ENCODE measurements at regions not wholly inside any gene's neighbourhood (a gene's known extent, or its start where the extent isn't known, plus 50 kb on each side); places are given as distances from the start of the nearest gene placed in this dataset.
"Not testable (repeated sequence)": the region's sequence is repeated elsewhere in the genome, so short reads cannot be mapped to it uniquely, and the experiment has no call there.

GRCh38 chr12:11446372-11446771 is 51.0 kb upstream of the PRB2 start:
- intact Hi-C loops (cut with DNase I): no loop called here
- ATAC-seq: no peak
- no peak for DNase-seq (ENCODE audit: missing footprints)

GRCh38 chr12:11457996-11458645 is 62.8 kb upstream of the PRB2 start:
- DNase-seq (ENCODE audit: missing footprints) (no peak), ATAC-seq (no peak)
- intact Hi-C loops (cut with DNase I): no loop called here

- ATAC-seq (no peak), DNase-seq (ENCODE audit: missing footprints) (no peak)
- intact Hi-C loops (cut with DNase I): no loop called here
Measured at GRCh38 chr12:11460343-11461023, 65.1 kb upstream of the PRB2 start.

- DNase-seq (ENCODE audit: missing footprints) (no peak), ATAC-seq (no peak)
Measured at GRCh38 chr12:11461433-11461832, 66.1 kb upstream of the PRB2 start.

DNA sequence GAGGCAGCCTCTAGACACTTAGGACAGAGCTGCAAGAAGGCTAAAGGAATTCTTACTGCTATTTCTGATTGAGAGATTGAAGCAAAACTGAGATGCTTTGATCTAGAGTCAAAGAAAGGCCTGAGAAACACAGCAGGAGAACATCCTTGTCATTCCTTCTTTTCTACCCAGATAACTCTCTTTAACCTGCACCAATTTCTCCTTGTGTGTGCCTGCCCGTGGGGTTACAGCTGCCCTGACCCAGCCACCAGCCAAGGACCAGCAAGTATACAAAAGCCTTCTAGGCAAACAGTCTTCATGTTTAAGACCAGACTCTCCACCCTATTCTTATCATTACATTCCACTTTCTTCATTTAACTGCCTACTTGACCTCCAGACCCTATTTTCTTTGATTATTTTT is 81.7 kb upstream of the PRB2 start:
- intact Hi-C loops (cut with DNase I): no loop called here
- DNase-seq (ENCODE audit: missing footprints) (no peak), ATAC-seq (no peak)

More at GRCh38 chr12:11461433-11461832, 66.1 kb upstream of the PRB2 start:
- intact Hi-C loops (cut with DNase I): no loop called here

- intact Hi-C loops (cut with DNase I): loop anchor here (10.0 kb wide), 1 partner anchor 288 kb away; no protein-coding TSS in a partner anchor
- ATAC-seq (no peak), DNase-seq (ENCODE audit: missing footprints) (no peak)
Measured at GRCh38 chr12:11482955-11483354, 87.6 kb upstream of the PRB2 start.

- peak; percentile 59 for ATAC-seq
- intact Hi-C loops (cut with DNase I): loop anchor here (2.0 to 10.0 kb wide), 2 partner anchors 292 to 716 kb away; no protein-coding TSS in a partner anchor
- peak; percentile 78 for DNase-seq (ENCODE audit: missing footprints)
Measured at GRCh38 chr12:11486623-11487444, 91.5 kb upstream of the PRB2 start.

GRCh38 chr12:11496157-11496851 is 100.9 kb upstream of the PRB2 start:
- intact Hi-C loops (cut with DNase I): no loop called here
- ATAC-seq (no peak), DNase-seq (ENCODE audit: missing footprints) (no peak)

DNA sequence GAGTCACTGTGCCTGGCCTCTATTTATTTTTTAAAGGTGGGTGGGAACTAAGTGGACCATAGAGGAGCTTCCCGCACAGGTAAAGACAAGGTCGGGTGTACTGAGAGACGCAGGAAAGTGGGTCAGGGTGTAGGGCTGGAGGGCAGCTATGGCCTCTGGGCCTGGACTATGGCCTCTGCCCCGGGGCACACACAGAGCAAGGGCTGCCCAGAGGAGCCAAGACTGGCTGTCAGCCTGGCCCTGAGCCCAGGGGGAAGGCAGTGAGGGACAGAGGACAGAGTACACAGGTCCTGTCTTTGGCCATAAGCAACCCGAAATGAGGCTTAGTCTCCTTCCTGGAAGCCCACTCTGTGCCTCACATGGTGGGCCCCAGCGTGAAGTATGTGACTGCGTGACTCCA is 102.1 kb upstream of the PRB2 start:
- intact Hi-C loops (cut with DNase I): no loop called here
- no peak for ATAC-seq
- DNase-seq (ENCODE audit: missing footprints): no peak

DNA sequence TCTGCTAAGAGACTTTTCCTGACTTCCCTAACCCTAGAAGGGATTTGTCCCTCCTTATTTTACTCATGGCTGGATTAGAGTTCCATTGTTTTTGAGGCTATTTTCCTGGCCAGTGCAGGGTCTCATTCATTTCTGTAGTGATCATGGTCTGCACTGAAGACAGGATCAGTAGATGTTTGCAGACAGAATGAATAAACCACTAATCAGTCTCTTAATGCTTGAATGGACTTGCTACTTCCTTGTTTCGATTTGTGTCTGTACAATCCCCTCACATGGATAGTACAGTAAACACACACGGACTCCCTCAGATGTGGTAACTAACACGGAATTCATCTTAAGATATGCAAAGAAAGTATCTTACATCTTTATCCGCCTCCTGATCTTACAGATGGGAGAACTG is 102.6 kb upstream of the PRB2 start:
- ATAC-seq: no peak
- DNase-seq (ENCODE audit: missing footprints): no peak
- intact Hi-C loops (cut with DNase I): no loop called here

- intact Hi-C loops (cut with DNase I); DNase-seq (ENCODE audit: missing footprints); ATAC-seq: not testable (repeated sequence)
Measured at GRCh38 chr12:11498574-11498973, 103.2 kb upstream of the PRB2 start.

GRCh38 chr12:11499806-11500187 is 104.4 kb upstream of the PRB2 start:
- ATAC-seq: no peak
- intact Hi-C loops (cut with DNase I): no loop called here
- no peak for DNase-seq (ENCODE audit: missing footprints)

- peak; percentile 77 for DNase-seq (ENCODE audit: missing footprints)
- ATAC-seq: peak; percentile 83
- intact Hi-C loops (cut with DNase I): no loop called here
Measured at GRCh38 chr12:11500188-11500860, 105.0 kb upstream of the PRB2 start.

GRCh38 chr12:11500861-11501230 is 105.5 kb upstream of the PRB2 start:
- no peak for DNase-seq (ENCODE audit: missing footprints)
- ATAC-seq: no peak
- intact Hi-C loops (cut with DNase I): no loop called here

GRCh38 chr12:11508699-11509098 is 113.3 kb upstream of the PRB2 start:
- DNase-seq (ENCODE audit: missing footprints): no peak
- intact Hi-C loops (cut with DNase I): no loop called here
- ATAC-seq: no peak

GRCh38 chr12:11509326-11509725 is 114.0 kb upstream of the PRB2 start:
- no peak for ATAC-seq
- intact Hi-C loops (cut with DNase I): no loop called here
- DNase-seq (ENCODE audit: missing footprints): no peak

DNA sequence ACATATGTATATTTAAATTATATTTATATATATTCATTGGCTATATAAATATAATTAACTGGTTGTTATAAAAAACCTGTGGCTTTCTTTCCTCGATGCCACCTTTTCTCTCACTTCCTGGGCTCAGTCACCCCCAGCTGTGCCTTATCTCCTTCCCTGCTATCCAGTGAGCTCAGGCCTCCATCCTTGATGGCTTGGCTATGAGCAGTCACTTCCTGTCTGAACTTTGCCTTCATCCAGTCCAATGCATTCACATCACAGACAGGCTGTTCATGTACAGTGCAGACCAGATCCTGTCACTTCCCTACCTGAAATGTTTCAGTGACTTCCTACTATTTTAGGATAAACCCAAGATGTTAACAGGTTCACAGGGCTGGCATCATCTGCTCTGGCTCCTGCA is 115.3 kb upstream of the PRB2 start:
- DNase-seq (ENCODE audit: missing footprints) (no peak), ATAC-seq (no peak)
- intact Hi-C loops (cut with DNase I): no loop called here

- ATAC-seq (no peak), DNase-seq (ENCODE audit: missing footprints) (no peak)
Measured at GRCh38 chr12:11513288-11513687, 117.9 kb upstream of the PRB2 start.

DNA sequence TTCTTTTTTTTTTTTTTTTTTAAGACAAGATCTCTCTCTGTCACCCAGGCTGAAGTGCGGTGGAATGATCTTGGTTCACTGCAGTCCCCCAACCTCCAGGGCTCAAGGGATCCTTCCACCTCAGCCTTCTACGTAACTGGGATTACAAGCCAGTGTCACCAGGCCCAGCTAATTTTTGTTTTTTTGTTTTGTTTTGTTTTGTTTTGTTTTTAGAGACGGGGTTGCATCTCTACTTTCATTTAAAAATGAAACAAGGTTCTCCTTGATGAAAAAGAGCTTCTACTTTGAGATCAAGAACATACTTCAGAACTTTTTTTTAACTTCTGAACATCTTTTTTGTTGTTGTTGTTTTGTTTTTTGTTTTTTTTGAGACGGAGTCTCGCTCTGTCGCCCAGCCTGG is 121.7 kb upstream of the PRB2 start:
- ATAC-seq (no peak), DNase-seq (ENCODE audit: missing footprints) (no peak)
- intact Hi-C loops (cut with DNase I): no loop called here

More at GRCh38 chr12:11513288-11513687, 117.9 kb upstream of the PRB2 start:
- intact Hi-C loops (cut with DNase I): no loop called here
